ENCODE measurements at regions not wholly inside any gene's neighbourhood (a gene's known extent, or its start where the extent isn't known, plus 50 kb on each side); places are given as distances from the start of the nearest gene placed in this dataset.

- no peak for TF ChIP-seq POLR2A (IDR thresholded peaks at IDR 0.05)
- no peak for TF ChIP-seq CTCF (IDR thresholded peaks at IDR 0.05 in 8 of 11, conservative IDR thresholded peaks at IDR 0.05 in 3 of 11)
Measured at GRCh38 chr18:45237343-45238098, 377.8 kb upstream of the SLC14A2 start.
